ENCODE measurements at regions not wholly inside any gene's neighbourhood (a gene's known extent, or its start where the extent isn't known, plus 50 kb on each side); places are given as distances from the start of the nearest gene placed in this dataset.
"Not testable (repeated sequence)": the region's sequence is repeated elsewhere in the genome, so short reads cannot be mapped to it uniquely, and the experiment has no call there.

DNA sequence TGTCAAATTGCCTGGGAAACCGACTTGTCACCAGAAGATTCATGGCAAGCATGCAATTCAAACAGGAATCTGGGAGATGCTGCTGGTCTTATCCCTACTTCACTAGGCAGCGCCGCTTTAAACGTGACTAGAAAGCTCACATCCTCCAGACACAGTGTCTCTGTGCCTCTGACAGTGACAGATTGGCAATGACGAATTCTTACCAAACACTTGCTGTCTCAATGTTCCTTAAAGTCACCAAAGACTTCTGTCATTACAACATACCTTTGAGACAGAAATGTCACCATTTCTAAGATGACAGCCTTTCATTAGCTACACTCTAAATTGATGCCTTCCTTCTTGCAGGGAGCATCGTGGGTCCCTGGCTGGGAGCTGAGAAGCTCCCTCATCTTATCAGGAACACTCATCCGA, 197.8 kb downstream of the CWF19L2 start:
- H3K9me3 ChIP-seq, result no peaks in the 10 kb centered on the region

DNA sequence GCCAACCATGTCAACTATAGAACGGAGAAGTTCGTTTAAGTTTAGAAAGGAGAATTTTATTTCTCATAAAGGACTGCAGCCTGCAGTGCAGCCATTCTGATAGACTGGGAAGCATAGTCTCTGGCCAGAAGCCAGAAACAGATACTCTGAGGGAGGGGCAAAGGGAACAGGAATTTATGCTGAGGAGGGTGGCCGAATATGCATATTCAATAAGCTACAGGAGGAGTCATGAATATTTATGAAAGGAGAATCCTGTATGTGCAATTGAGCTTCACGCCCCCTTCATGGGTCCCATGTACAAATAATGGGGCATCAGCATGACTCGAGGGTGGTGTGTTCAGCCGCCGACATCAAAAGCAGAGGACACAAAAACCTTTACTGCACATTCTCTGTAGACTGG, 199.9 kb downstream of the CWF19L2 start:
- 88 to 90% methylated on average over 7 of the region's 7 CpGs for WGBS, 2 donors
- no peak overlapping the region for H3K4me3 ChIP-seq
- TF ChIP-seq, protein P1, sequence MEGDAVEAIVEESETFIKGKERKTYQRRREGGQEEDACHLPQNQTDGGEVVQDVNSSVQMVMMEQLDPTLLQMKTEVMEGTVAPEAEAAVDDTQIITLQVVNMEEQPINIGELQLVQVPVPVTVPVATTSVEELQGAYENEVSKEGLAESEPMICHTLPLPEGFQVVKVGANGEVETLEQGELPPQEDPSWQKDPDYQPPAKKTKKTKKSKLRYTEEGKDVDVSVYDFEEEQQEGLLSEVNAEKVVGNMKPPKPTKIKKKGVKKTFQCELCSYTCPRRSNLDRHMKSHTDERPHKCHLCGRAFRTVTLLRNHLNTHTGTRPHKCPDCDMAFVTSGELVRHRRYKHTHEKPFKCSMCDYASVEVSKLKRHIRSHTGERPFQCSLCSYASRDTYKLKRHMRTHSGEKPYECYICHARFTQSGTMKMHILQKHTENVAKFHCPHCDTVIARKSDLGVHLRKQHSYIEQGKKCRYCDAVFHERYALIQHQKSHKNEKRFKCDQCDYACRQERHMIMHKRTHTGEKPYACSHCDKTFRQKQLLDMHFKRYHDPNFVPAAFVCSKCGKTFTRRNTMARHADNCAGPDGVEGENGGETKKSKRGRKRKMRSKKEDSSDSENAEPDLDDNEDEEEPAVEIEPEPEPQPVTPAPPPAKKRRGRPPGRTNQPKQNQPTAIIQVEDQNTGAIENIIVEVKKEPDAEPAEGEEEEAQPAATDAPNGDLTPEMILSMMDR (IDR thresholded peaks at IDR 0.05), result no peak
- no peaks in the 10 kb centered on the region for H3K36me3 ChIP-seq
- no peaks in the 10 kb centered on the region for H3K9me3 ChIP-seq
- H3K4me1 ChIP-seq, result no peaks in the 10 kb centered on the region
- intact Hi-C loops (cut with DNase I), result no loop called here
- DNase-seq, result no peak
- no peak overlapping the region for H3K27ac ChIP-seq
- no peak for ATAC-seq
- peaks cover 0 to 17% (median 0%) of the 10 kb centered on the region in 7 donors for H3K27me3 ChIP-seq

More for the DNA sequence above, 197.8 kb downstream of the CWF19L2 start:
- no peak for ATAC-seq
- no peak for DNase-seq
- TF ChIP-seq, protein P1 (IDR thresholded peaks at IDR 0.05), result no peak
- intact Hi-C loops (cut with DNase I), result no loop called here
- Histone ChIP-seq H3K27ac (no peak overlapping the region), H3K4me3 (no peak overlapping the region), H3K27me3 (peaks cover 0 to 13% (median 0%) of the 10 kb centered on the region in 7 donors), H3K36me3 (no peaks in the 10 kb centered on the region), H3K4me1 (no peaks in the 10 kb centered on the region)
- WGBS, 2 donors, result 36 to 44% methylated on average over 7 of the region's 7 CpGs

DNA sequence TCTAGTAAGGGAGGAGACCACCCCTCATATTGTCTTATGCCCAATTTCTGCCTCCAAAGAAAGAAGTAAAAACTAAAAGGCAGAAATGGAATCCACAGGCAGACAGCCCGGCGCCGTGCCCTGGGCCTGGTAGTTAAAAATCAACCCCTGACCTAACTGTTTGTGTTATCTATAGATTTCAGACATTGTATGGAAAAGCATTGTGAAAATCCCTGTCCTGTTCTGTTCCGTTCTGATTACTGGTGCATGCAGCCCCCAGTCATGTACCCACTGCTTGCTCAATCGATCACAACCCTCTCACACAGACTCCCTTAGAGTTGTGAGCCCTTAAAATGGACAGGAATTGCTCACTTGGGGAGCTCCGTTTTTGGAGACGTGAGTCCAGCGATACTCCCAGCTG, 204.0 kb downstream of the CWF19L2 start:
- WGBS, 2 donors, result 83 to 88% methylated on average over 8 of the region's 8 CpGs
- H3K36me3 ChIP-seq; H3K4me1 ChIP-seq; intact Hi-C loops (cut with DNase I); H3K9me3 ChIP-seq; DNase-seq; ATAC-seq; H3K27ac ChIP-seq; H3K4me3 ChIP-seq: not testable (repeated sequence)
- peaks cover 0 to 17% (median 0%) of the 10 kb centered on the region in 7 donors for H3K27me3 ChIP-seq

DNA sequence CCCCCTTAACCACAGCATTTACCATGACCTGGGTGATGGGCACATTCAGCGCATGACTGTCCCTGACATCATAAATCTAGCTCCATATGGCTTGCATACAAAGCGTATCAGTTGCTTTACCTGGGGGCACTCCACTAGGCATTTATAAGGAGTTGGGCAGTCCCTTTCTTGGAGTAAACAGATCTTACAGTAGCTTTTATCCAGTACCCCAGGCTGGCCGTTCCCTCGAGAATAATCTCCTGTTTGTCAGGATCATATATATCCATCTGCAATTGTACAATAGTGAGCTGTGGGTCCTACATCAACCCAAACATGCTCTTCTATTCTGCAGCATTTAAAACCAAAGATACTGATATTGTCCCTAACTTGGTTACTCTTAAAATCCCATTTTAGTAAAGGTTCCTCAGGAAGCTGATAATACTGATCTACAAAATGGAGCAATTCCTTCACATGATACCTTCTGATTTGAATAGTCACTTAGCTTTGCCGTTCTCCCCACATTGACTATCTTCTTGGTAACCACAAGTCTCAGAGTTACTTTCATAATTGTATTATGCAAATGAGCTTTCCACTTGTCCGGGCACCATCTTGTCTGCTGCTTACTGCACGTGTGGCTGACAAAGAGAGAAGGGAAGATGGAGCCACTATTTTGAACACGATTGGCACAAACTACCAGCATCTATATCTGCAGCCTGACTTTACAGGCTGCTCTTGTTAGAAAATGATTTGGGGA, 205.0 kb downstream of the CWF19L2 start:
- H3K4me3 ChIP-seq, result no peak overlapping the region
- no peak overlapping the region for H3K27ac ChIP-seq
- DNase-seq, result no peak
- H3K27me3 ChIP-seq, result peaks cover 0 to 17% (median 0%) of the 10 kb centered on the region in 7 donors
- no peaks in the 10 kb centered on the region for H3K4me1 ChIP-seq
- no peaks in the 10 kb centered on the region for H3K9me3 ChIP-seq
- intact Hi-C loops (cut with DNase I), result no loop called here
- ATAC-seq, result no peak
- TF ChIP-seq, protein P1 (IDR thresholded peaks at IDR 0.05), result no peak
- H3K36me3 ChIP-seq, result no peaks in the 10 kb centered on the region
- WGBS, 2 donors, result 84 to 89% methylated on average over 8 of the region's 8 CpGs

DNA sequence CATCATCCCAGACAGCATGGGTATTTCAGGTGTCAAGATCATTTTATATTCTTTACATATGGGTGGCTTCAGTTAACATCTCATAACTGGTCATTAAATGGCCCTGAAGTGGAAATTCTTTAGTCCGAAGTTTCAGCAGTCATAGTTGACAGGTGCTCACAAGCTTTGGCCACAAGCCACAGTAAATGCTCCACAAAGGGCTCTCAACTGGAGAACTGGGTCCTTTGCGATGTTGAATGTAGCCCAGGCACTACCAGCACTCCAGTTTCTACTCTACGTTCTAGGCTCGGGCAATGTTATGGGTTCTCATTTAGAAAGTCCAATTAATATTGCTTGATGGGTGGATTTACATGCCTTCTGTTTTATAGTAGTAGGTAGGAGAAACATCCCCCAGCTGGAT, 206.3 kb downstream of the CWF19L2 start:
- Histone ChIP-seq H3K4me3 (no peak overlapping the region), H3K27me3 (peaks cover 0 to 10% (median 0%) of the 10 kb centered on the region in 7 donors), H3K36me3 (no peaks in the 10 kb centered on the region), H3K9me3 (no peaks in the 10 kb centered on the region), H3K4me1 (no peaks in the 10 kb centered on the region), H3K27ac (no peak overlapping the region)
- ATAC-seq, result no peak
- DNase-seq, result no peak
- WGBS, 2 donors, result 92 to 96% methylated on average over 4 of the region's 4 CpGs
- TF ChIP-seq, protein P1 (IDR thresholded peaks at IDR 0.05), result no peak
- intact Hi-C loops (cut with DNase I), result no loop called here

Measured in heart right ventricle (tissue), 16 donors.